GM12875 (cell line): ENCODE measurements at regions not wholly inside any gene's neighbourhood (a gene's known extent, or its start where the extent isn't known, plus 50 kb on each side); places are given as distances from the start of the nearest gene placed in this dataset.

Experiments used
- H3K4me3 ChIP-seq: one replicate; pipeline ENCODE4 v1.5.1; 2011; ENCODE audit warnings: low read depth, low read length, control low read depth
- TF ChIP-seq, protein P1 (sequence below): IDR thresholded peaks from 2 replicates; pipeline ENCODE4 v1.5.1; 2011; ENCODE audit warnings: low read depth, mild to moderate bottlenecking, control low read depth, inconsistent platforms, low read length, moderate library complexity, borderline replicate concordance; ENCODE audit not compliant: insufficient read depth

DNA sequence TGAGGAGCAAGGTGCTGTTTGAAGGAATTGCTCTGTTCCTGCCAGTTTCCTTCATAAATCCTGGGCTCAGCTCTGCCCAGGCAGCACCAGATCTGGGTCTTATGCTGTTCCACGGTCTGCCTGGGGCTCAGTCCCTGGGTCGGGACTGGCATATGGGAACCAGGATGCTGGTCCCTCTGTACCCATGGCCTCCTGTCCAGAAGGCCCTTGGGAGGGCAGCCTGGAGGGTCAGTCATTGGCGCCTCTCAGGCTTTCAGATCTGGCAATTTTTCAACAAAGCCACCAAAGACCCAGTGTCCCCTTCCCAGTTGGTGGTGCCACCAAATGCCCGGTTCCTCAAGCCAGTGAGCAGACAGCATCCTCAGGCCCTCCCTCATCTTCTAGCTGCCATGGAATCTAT lies 232.7 kb upstream of the SULF2 start:
- TF ChIP-seq, protein P1, sequence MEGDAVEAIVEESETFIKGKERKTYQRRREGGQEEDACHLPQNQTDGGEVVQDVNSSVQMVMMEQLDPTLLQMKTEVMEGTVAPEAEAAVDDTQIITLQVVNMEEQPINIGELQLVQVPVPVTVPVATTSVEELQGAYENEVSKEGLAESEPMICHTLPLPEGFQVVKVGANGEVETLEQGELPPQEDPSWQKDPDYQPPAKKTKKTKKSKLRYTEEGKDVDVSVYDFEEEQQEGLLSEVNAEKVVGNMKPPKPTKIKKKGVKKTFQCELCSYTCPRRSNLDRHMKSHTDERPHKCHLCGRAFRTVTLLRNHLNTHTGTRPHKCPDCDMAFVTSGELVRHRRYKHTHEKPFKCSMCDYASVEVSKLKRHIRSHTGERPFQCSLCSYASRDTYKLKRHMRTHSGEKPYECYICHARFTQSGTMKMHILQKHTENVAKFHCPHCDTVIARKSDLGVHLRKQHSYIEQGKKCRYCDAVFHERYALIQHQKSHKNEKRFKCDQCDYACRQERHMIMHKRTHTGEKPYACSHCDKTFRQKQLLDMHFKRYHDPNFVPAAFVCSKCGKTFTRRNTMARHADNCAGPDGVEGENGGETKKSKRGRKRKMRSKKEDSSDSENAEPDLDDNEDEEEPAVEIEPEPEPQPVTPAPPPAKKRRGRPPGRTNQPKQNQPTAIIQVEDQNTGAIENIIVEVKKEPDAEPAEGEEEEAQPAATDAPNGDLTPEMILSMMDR = no peak
- H3K4me3 ChIP-seq = no peak overlapping the region

DNA sequence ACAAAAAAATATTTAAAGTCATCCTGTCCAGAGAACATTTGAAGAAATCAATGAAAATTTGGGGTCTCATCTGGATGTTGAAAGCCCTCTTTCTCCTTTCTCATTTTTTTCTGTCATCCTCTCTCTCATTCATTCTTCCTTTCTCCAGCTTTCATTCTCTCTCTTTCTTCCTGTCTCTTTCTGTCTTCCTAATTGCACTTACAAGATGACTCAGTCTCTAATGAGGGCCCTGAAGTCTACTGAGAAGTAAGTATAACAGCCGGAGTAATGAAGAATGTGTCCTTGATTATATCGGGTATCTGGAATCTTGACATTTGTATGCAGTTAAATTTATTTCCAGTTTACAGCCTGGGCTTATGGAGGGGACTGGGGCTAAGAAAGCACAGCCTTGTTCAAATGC lies 232.2 kb upstream of the SULF2 start:
- TF ChIP-seq, protein P1 = no peak
- H3K4me3 ChIP-seq = no peak overlapping the region

DNA sequence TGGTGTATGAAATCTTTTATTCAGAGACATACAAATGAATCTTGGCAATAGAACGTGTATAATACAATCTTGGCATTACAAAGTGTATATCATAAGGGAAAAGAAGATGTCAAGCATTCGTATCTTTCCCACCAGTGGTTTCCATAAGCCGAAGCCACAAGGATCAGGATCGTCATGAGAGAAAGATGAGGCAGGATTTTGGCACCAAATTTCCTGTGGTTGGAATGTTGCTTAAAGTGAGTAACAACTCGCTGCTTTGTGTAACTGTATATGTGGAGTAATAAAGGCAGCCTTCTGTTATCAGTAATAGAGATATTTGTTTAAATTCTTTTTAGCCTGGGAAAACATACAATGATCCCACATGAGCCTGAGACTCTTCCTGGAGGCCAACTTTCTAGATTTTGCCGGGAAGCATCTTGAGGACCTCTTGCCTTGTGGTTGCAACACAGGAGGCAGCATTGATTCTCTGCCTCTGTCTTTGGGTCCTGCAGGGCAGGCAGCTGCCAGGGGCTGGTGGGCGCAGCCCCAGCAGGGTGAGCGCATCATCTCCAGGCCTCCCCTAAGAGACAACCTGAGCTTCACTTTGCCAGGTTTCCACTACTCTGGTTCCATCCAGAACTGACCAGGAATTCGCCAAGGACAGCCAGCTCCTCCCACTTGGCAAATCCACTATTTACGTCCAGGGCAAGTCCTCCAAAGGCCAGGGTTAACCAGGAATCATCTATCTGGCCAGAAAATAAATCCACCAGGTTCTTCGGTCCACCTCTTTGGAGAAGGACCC lies 230.9 kb upstream of the SULF2 start:
- H3K4me3 ChIP-seq = no peak overlapping the region
- TF ChIP-seq, protein P1 = no peak

DNA sequence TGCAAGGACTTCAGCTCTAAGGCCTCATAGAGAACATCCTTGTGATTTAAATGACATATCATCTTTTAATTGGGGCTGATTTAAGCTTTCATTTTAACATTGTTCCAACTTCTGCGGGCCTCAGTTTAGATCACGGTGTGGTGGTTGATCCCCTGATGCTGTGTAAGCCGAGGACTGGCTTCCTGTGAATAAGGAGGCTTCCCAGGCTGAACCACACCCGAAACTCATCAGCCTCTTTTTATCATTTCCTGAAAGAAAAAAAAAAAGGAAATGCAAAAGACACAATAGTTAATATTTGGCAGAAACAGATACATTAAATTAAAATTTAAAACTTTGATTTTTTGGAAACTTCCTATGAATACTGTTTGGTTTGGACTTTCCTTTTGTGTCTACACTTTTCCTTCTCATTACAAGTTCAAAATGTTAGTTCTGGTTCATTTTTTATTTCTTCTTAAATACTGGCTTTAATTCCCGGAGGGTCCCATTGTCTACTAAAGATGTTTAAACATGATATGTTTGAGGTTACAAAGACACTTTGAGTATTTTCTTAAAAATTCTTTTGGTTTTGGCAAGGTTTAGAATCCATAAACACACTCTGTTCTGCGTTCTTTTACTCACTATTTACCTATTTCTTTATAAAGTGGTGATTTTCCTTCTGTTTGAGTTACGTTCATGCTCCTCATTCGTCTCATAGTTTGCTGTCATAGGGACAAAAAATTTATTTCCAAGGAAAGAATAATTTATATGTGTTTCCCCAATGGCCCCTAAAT lies 230.0 kb upstream of the SULF2 start:
- TF ChIP-seq, protein P1 = no peak
- H3K4me3 ChIP-seq = no peak overlapping the region

DNA sequence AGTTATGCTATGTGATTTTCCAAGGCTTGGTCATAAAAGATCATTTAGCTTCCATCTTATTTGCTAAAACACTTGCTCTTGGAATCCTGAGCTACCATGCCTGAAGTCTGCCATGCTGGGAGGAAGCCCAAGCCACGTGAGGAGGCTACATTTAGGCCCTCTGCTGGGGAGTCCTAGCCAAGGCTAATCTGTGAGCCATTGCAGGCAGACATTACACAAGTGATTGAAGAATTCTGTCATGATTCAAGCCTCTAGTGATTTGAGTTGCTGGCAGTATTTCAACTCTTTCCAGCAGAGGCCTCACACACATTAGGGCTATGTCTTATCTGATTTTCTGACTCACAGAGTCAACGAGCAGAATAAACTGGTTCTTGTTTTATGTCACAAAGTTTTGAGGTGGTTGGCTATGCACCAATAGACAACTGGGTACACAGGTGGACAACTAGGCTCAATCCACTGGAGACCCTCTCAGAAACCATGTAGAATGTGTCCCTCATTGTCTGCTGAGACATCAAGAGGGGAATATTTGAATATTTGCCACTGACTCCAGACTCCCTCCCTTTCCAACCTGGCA lies 227.2 kb upstream of the SULF2 start:
- H3K4me3 ChIP-seq = no peak overlapping the region

DNA sequence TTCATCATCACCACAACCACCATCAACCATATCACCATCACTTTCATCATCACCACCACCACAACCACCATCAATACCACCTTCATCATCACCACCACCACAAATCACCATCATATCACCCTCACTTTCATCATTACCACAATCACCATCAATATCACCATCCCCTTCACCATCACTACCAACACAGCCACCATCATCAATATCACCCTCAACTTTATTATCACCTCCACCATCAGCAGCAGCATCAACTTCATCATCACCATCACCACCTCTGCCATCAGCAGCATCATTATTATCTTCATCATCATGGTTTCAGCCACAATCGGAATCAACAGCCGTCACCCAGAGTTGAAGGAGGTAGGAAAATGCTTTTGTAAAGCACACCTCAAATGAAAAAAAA lies 225.7 kb upstream of the SULF2 start:
- TF ChIP-seq, protein P1 = no peak
- H3K4me3 ChIP-seq = no peak overlapping the region

More for the DNA sequence above, 227.2 kb upstream of the SULF2 start:
- TF ChIP-seq, protein P1 = peak; percentile 9; the same call in 1 of the 2 replicates

DNA sequence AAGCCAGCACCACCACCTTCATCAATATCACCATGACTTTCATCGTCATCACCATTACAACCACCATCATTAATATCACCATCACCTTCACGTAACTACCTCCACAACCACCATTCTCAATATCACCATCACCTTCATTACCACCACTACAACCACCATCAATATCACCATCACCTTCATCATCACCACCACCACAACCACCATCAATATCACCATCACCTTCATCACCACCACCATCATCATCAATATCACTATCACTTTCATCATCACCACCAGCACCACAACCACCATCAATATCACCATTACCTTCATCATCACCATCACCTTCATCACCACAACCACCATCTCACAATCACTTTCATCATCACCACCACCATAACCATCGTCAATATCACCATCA lies 225.3 kb upstream of the SULF2 start:
- TF ChIP-seq, protein P1 = no peak
- H3K4me3 ChIP-seq = no peak overlapping the region
